ENCODE measurements at regions not wholly inside any gene's neighbourhood (a gene's known extent, or its start where the extent isn't known, plus 50 kb on each side); places are given as distances from the start of the nearest gene placed in this dataset.

GRCh38 chr18:24546307-24546706 lies 85.9 kb downstream of the HRH4 start:
- TF ChIP-seq GATA2 (IDR thresholded peaks at IDR 0.05; ENCODE audit: low read depth, low read length) (no peak), GATA3 (IDR thresholded peaks at IDR 0.05; ENCODE audit: low read depth, low read length) (no peak)
